ENCODE measurements at regions not wholly inside any gene's neighbourhood (a gene's known extent, or its start where the extent isn't known, plus 50 kb on each side); places are given as distances from the start of the nearest gene placed in this dataset.
"Not testable (repeated sequence)": the region's sequence is repeated elsewhere in the genome, so short reads cannot be mapped to it uniquely, and the experiment has no call there.

GRCh38 chr7:85891900-85892299 is 705.0 kb upstream of the SEMA3D start:
- not testable (repeated sequence) for TF ChIP-seq CTCF (conservative IDR thresholded peaks at IDR 0.05 in 1 of 2, IDR thresholded peaks at IDR 0.05 in 1 of 2; ENCODE audit: low read depth in 1 of 2, low read length in 2 of 2); EZH2 (IDR thresholded peaks at IDR 0.05; ENCODE audit: low read length, missing control alignments)
